H1 (cell line): ENCODE measurements at regions not wholly inside any gene's neighbourhood (a gene's known extent, or its start where the extent isn't known, plus 50 kb on each side); places are given as distances from the start of the nearest gene placed in this dataset.

Experiments used
- BRCA1 ChIP-seq: IDR thresholded peaks from 2 replicates; pipeline ENCODE4 v1.6.1; 2012; ENCODE audit warnings: low read depth, low read length, improper control_type of control experiment
- EP300 ChIP-seq, 2 experiments: IDR thresholded peaks; 1 replicate in 1 of 2; 2 replicates in 1 of 2; pipeline ENCODE4 v1.6.1; 2011 to 2012; ENCODE audit warnings: low read depth in 2 of 2, low read length in 2 of 2, mild to moderate bottlenecking in 2 of 2, borderline replicate concordance in 1 of 2, inconsistent platforms in 1 of 2, moderate library complexity in 1 of 2
- EZH2 ChIP-seq: fragments of 200-600 bp; sonication (generic); IDR thresholded peaks from 2 replicates; pipeline ENCODE4 v1.7.1; 2012; ENCODE audit warnings: low read depth, mild to moderate bottlenecking, moderate library complexity, low read length, inconsistent platforms; ENCODE audit not compliant: severe bottlenecking
- PHF8 ChIP-seq: fragments of 200-600 bp; sonication (generic); conservative IDR thresholded peaks from 2 replicates; pipeline ENCODE4 v1.7.1; 2012; ENCODE audit warnings: low read depth, mild to moderate bottlenecking, inconsistent platforms, low read length, moderate library complexity
- RFX5 ChIP-seq: IDR thresholded peaks from 2 replicates; pipeline ENCODE4 v1.6.1; 2011; ENCODE audit warnings: low read depth, low read length, improper control_type of control experiment, borderline replicate concordance
- SP1 ChIP-seq: IDR thresholded peaks from 2 replicates; pipeline ENCODE4 v1.6.1; 2011; ENCODE audit warnings: low read depth, low read length
- TBP ChIP-seq: IDR thresholded peaks from 2 replicates; pipeline ENCODE4 v1.6.1; 2011; ENCODE audit warnings: low read depth, low read length, improper control_type of control experiment
- TF ChIP-seq, protein P1 (sequence below), 3 experiments: IDR thresholded peaks; 1 replicate in 2 of 3; 2 replicates in 1 of 3; pipeline versions ENCODE4 v1.5.1 to v1.6.1; 2011; ENCODE audit warnings: low read length in 3 of 3, mild to moderate bottlenecking in 3 of 3, inconsistent platforms in 2 of 3, low read depth in 1 of 3, moderate library complexity in 1 of 3; ENCODE audit not compliant: insufficient read depth in 1 of 3; ENCODE audit errors: control extremely low read depth in 1 of 3

DNA sequence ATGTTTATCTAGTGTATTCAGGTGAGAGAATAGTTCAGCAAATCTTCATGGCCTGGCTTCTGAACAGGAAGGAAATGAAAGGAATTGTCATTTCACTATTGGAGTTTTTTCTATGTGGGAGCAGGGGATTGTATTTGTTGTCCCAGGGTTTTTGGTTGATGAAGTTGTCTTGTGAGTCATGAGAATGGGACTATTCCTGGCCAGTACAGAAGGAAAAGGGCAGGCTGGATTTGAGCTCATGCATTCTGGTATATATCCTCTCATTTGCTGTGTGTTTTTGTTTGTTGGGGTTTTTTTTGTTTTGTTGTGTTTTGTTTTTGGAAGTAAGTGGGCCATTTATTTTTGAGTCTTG is 101.2 kb upstream of the MKLN1 start:
- TF ChIP-seq, protein P1, sequence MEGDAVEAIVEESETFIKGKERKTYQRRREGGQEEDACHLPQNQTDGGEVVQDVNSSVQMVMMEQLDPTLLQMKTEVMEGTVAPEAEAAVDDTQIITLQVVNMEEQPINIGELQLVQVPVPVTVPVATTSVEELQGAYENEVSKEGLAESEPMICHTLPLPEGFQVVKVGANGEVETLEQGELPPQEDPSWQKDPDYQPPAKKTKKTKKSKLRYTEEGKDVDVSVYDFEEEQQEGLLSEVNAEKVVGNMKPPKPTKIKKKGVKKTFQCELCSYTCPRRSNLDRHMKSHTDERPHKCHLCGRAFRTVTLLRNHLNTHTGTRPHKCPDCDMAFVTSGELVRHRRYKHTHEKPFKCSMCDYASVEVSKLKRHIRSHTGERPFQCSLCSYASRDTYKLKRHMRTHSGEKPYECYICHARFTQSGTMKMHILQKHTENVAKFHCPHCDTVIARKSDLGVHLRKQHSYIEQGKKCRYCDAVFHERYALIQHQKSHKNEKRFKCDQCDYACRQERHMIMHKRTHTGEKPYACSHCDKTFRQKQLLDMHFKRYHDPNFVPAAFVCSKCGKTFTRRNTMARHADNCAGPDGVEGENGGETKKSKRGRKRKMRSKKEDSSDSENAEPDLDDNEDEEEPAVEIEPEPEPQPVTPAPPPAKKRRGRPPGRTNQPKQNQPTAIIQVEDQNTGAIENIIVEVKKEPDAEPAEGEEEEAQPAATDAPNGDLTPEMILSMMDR (IDR thresholded peaks at IDR 0.05; ENCODE audit: control extremely low read depth in 1 of 3, insufficient read depth in 1 of 3, low read depth in 1 of 3, low read length in 3 of 3) = no peak
- no peak for TF ChIP-seq BRCA1
- TF ChIP-seq TBP = no peak
- no peak for TF ChIP-seq EZH2
- TF ChIP-seq PHF8 = no peak
- TF ChIP-seq SP1 = no peak
- no peak for TF ChIP-seq RFX5
- no peak for TF ChIP-seq EP300 (IDR thresholded peaks at IDR 0.05; ENCODE audit: borderline replicate concordance in 1 of 2, low read depth in 2 of 2, low read length in 2 of 2)
